ENCODE measurements at regions not wholly inside any gene's neighbourhood (a gene's known extent, or its start where the extent isn't known, plus 50 kb on each side); places are given as distances from the start of the nearest gene placed in this dataset.
A peak's percentile ranks its signal among the peaks of the same experiment; 100 is the strongest.

DNA sequence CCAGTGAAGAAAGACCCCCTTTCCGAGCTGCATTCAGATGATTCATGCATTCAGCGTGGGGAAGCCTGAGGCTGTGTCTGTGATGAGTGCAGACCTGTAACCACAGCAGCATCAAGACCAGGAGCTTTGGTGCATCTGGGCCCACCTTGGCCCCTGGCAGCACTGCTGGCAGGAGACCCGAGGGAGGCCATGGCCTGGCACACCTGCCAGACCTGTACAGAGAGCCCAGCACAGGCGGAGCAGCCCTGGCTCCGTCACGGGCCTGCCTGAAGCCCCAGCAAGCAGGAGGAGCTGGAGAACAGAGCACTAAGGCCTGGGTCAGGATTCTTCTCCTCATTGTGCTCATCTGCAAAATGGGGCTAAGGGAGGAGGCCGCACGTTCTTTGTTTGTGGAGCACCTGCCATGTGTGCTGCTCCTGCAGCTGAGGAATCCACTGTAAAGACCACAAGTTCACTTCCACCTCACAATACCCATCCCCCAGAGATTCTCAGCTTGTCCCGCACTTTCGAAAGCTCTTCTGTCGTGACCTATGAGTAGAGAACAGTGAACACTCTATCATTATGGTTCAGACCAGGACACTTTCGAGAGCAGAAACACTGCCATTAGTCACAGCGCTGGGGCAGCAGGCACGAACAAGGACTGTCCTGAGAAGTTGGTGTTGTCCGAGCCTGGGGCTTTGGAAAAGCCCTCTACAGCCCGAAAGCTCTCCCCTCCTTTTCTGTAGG, 144.4 kb upstream of the CST7 start:
- H3K27me3 Mint-ChIP-seq (ENCODE audit: insufficient read depth, low read depth) = peaks cover 13% of the 10 kb centered on the region
- no peak overlapping the region for H3K27ac ChIP-seq
- no peaks in the 10 kb centered on the region for H3K9me3 ChIP-seq (ENCODE audit: low read depth)
- no peaks in the 10 kb centered on the region for H3K27me3 ChIP-seq
- H3K4me3 Mint-ChIP-seq = no peak overlapping the region
- peaks cover 3% of the 10 kb centered on the region for H3K9me3 Mint-ChIP-seq
- no peak overlapping the region for H3K9ac ChIP-seq
- no peaks in the 10 kb centered on the region for H3K36me3 ChIP-seq
- H3K27ac Mint-ChIP-seq = peak overlapping the region; percentile 29
- no peak overlapping the region for H2AFZ ChIP-seq (replicated peaks)
- H3K4me2 ChIP-seq = no peak overlapping the region
- H3K4me1 ChIP-seq = no peaks in the 10 kb centered on the region
- no peak for TF ChIP-seq EZH2phosphoT487 (IDR thresholded peaks at IDR 0.05)
- TF ChIP-seq, protein P1, sequence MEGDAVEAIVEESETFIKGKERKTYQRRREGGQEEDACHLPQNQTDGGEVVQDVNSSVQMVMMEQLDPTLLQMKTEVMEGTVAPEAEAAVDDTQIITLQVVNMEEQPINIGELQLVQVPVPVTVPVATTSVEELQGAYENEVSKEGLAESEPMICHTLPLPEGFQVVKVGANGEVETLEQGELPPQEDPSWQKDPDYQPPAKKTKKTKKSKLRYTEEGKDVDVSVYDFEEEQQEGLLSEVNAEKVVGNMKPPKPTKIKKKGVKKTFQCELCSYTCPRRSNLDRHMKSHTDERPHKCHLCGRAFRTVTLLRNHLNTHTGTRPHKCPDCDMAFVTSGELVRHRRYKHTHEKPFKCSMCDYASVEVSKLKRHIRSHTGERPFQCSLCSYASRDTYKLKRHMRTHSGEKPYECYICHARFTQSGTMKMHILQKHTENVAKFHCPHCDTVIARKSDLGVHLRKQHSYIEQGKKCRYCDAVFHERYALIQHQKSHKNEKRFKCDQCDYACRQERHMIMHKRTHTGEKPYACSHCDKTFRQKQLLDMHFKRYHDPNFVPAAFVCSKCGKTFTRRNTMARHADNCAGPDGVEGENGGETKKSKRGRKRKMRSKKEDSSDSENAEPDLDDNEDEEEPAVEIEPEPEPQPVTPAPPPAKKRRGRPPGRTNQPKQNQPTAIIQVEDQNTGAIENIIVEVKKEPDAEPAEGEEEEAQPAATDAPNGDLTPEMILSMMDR (IDR thresholded peaks at IDR 0.05) = no peak
- no peak for TF ChIP-seq EZH2 (IDR thresholded peaks at IDR 0.05)
- H4K20me1 ChIP-seq (ENCODE audit: low read depth) = no peaks in the 10 kb centered on the region
- no peaks in the 10 kb centered on the region for H3F3A ChIP-seq (ENCODE audit: low read depth)
- peaks cover 5% of the 10 kb centered on the region for H3K4me1 Mint-ChIP-seq
- no peak for DNase-seq (ENCODE audit: low spot score)
- H3K79me2 ChIP-seq (ENCODE audit: low read depth) = no peaks in the 10 kb centered on the region
- no peaks in the 10 kb centered on the region for H3K36me3 Mint-ChIP-seq
- H3K4me3 ChIP-seq = no peak overlapping the region

DNA sequence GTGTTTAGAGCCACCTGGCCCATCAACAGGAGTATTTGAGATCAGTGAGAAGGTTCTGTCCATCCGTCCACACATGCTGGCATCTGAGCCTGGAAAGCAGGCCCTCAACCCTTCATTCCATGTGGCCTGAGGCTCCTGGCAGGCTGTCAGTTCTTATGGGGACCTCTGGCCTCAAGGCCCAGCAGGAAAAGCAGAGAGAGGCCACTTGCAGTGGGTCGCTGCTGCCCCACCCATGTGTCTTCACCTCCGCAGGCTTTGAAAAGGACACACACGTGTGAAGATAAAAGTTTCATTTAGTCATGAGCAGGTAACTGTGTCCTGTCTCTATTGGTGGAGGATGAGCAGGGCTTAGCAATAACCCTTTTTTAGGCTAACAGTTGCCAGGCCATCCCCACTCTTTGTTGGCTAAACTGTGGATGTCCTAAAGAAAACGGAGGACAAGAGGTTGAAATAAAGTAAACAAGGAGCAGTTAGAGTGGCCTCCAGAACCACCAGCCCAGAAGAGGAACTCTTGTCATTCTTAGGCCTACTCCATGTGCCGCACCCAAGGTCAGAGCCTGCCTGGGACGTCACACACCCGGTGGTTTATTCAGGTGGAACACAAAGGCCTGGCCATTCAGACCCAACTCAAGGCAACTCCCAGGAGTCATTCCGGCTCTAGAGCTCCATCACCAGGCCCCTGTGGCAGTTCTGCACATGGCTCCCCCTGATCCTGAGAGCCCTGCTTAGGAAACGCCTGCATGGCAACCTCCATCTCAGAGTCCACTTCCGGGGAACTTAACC, 143.4 kb upstream of the CST7 start:
- no peaks in the 10 kb centered on the region for H4K20me1 ChIP-seq (ENCODE audit: low read depth)
- H3F3A ChIP-seq (ENCODE audit: low read depth) = no peaks in the 10 kb centered on the region
- H3K27ac ChIP-seq = no peak overlapping the region
- H3K9me3 ChIP-seq (ENCODE audit: low read depth) = no peaks in the 10 kb centered on the region
- H3K9ac ChIP-seq = no peak overlapping the region
- H3K36me3 ChIP-seq = no peaks in the 10 kb centered on the region
- H3K4me1 ChIP-seq = no peaks in the 10 kb centered on the region
- Mint-ChIP-seq H3K9me3 (peaks cover 3% of the 10 kb centered on the region), H3K4me1 (peaks cover 5% of the 10 kb centered on the region), H3K4me3 (no peak overlapping the region), H3K36me3 (no peaks in the 10 kb centered on the region), H3K27me3 (ENCODE audit: insufficient read depth, low read depth) (peaks cover 15% of the 10 kb centered on the region), H3K27ac (no peak overlapping the region)
- TF ChIP-seq EZH2phosphoT487 (IDR thresholded peaks at IDR 0.05) (no peak), EZH2 (IDR thresholded peaks at IDR 0.05) (no peak)
- TF ChIP-seq, protein P1 (IDR thresholded peaks at IDR 0.05) = no peak
- no peak overlapping the region for H2AFZ ChIP-seq (replicated peaks)
- no peaks in the 10 kb centered on the region for H3K27me3 ChIP-seq
- no peak overlapping the region for H3K4me3 ChIP-seq
- no peak for DNase-seq (ENCODE audit: low spot score)
- H3K79me2 ChIP-seq (ENCODE audit: low read depth) = no peaks in the 10 kb centered on the region
- H3K4me2 ChIP-seq = no peak overlapping the region

DNA sequence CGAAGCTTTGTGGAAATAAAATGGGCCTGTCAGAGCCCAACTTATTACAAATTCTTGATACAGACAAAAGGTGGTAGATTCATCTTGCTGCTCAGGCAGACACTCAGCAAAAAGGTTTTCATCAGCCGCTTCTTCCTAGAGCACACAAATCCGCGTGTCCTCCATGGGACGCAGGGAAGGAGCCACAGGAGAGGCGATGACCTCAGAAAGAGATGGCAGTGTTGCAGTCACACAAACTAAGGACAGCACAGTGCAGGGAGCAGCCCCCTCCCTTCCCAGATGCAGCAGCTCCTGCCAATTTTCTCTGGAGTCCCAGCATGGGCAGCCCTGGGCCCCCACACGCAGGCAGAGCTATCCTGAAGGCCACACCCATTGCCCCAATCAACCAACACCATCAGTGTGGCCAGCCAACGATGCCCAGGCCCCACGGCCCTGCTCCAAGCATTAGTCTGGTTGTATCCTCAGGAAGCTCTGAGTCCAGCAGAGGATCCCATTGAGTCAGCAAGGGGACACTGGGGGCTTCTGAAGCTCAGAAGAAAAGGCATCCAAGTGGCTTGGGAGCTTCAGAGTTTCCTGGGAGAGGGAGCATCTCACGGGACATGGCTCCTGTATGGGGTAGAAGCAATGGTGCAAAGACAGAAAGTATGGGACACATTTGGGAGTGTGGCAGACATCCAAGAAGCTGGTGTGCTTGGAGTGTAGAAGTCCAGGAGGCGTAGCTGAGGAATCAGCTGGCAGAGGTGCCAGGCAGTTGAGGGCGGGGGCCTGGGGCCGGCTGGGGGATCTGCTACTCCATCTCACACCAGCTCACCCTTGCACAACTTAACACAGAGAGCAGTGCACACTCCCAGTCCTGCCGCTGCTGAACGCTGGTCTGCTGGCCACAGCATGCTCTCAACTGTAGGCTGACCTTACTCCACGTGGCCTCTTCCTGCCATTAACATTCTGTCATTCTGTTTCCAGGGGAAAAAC, 142.1 kb upstream of the CST7 start:
- H3K9ac ChIP-seq = no peak overlapping the region
- TF ChIP-seq, protein P1 (IDR thresholded peaks at IDR 0.05) = no peak
- TF ChIP-seq EZH2 (IDR thresholded peaks at IDR 0.05) (no peak), EZH2phosphoT487 (IDR thresholded peaks at IDR 0.05) (no peak)

More for the DNA sequence above, 142.1 kb upstream of the CST7 start:
- Histone ChIP-seq H2AFZ (replicated peaks) (no peak overlapping the region), H3K27me3 (no peaks in the 10 kb centered on the region), H3K9me3 (ENCODE audit: low read depth) (no peaks in the 10 kb centered on the region), H3F3A (ENCODE audit: low read depth) (no peaks in the 10 kb centered on the region), H3K4me1 (no peaks in the 10 kb centered on the region), H3K36me3 (no peaks in the 10 kb centered on the region), H3K27ac (no peak overlapping the region), H3K79me2 (ENCODE audit: low read depth) (no peaks in the 10 kb centered on the region), H4K20me1 (ENCODE audit: low read depth) (no peaks in the 10 kb centered on the region), H3K4me3 (no peak overlapping the region), H3K4me2 (no peak overlapping the region)
- DNase-seq (ENCODE audit: low spot score) = no peak
- Mint-ChIP-seq H3K27me3 (ENCODE audit: insufficient read depth, low read depth) (peaks cover 15% of the 10 kb centered on the region), H3K9me3 (peaks cover 3% of the 10 kb centered on the region), H3K4me3 (no peak overlapping the region), H3K36me3 (no peaks in the 10 kb centered on the region), H3K27ac (no peak overlapping the region), H3K4me1 (peaks cover 5% of the 10 kb centered on the region)

Measured in neural progenitor cell (in vitro differentiated cells).